ENCODE measurements at regions not wholly inside any gene's neighbourhood (a gene's known extent, or its start where the extent isn't known, plus 50 kb on each side); places are given as distances from the start of the nearest gene placed in this dataset.

DNA sequence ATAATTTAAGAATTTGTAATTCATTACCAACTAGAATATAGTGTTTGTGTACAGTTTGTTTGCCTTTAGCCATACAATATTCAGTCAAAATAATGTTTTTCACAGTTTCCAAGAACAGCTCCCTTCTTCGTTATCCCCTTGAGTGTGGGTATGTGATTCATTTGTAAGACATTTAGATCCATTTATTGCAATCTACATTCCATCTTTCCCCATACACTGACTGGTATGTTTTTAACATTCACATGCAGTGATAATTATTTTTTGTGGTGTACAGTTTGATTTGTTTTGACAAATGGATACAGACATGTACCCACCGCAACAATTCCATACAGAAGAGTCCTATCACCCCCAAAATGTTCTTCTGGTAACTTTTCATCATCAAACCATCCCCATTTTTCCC is 589.1 kb upstream of the ADAMTS5 start:
- TF ChIP-seq POLR2AphosphoS5 (IDR thresholded peaks at IDR 0.05; ENCODE audit: low read depth), result no peak
- TF ChIP-seq, protein P1, sequence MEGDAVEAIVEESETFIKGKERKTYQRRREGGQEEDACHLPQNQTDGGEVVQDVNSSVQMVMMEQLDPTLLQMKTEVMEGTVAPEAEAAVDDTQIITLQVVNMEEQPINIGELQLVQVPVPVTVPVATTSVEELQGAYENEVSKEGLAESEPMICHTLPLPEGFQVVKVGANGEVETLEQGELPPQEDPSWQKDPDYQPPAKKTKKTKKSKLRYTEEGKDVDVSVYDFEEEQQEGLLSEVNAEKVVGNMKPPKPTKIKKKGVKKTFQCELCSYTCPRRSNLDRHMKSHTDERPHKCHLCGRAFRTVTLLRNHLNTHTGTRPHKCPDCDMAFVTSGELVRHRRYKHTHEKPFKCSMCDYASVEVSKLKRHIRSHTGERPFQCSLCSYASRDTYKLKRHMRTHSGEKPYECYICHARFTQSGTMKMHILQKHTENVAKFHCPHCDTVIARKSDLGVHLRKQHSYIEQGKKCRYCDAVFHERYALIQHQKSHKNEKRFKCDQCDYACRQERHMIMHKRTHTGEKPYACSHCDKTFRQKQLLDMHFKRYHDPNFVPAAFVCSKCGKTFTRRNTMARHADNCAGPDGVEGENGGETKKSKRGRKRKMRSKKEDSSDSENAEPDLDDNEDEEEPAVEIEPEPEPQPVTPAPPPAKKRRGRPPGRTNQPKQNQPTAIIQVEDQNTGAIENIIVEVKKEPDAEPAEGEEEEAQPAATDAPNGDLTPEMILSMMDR (conservative IDR thresholded peaks at IDR 0.05; ENCODE audit: low read depth in 2 of 2), result no peak

All from GM23338 (cell line).